DOHH2 (cell line): ENCODE measurements at regions not wholly inside any gene's neighbourhood (a gene's known extent, or its start where the extent isn't known, plus 50 kb on each side); places are given as distances from the start of the nearest gene placed in this dataset.

Experiments used
- CTCF ChIP-seq: fragments of 200-600 bp; sonication (generic); IDR thresholded peaks from one replicate; pipeline ENCODE4 v1.5.1; 2014; ENCODE audit warnings: antibody characterized with exemption, mild to moderate bottlenecking, low read depth, low read length; ENCODE audit not compliant: poor library complexity, severe bottlenecking
- EZH2phosphoT487 ChIP-seq: fragments of 200-600 bp; sonication (generic); IDR thresholded peaks from 2 replicates; pipeline ENCODE4 v1.6.1; 2017; ENCODE audit warnings: borderline replicate concordance, mild to moderate bottlenecking, antibody characterized with exemption, low read length, moderate library complexity, mixed read lengths

DNA sequence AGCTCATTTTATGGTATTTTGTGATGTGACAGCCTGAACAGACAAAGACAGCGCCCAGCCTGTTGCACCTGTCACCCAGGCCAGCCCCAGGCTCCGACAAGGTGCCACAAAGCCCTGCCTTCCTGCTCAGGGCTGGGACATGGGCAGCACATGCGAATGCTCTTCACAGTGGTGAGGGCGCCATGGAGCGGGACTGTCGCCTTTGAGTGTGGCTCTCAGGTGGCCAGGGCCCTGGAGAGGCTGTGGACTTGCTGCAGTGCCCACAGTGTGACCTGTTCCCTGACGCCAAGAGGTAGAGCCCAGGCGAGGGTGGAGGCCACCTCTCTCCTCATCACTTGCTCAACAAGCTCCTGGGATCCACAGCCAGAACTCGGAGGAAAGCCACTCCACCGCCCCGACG is 346.3 kb downstream of the SHANK2 start:
- TF ChIP-seq CTCF (no peak), EZH2phosphoT487 (no peak)
